ENCODE measurements at regions not wholly inside any gene's neighbourhood (a gene's known extent, or its start where the extent isn't known, plus 50 kb on each side); places are given as distances from the start of the nearest gene placed in this dataset.

GRCh38 chr4:11131491-11131890 lies 297.2 kb downstream of the HS3ST1 start:
- DNase-seq (ENCODE audit: extremely low spot score, unreplicated experiment), result no peak
- H3K9me3 Mint-ChIP-seq (ENCODE audit: unreplicated experiment), result peaks cover 9% of the 10 kb centered on the region
- H3K4me3 Mint-ChIP-seq (ENCODE audit: unreplicated experiment), result no peak overlapping the region
- no peaks in the 10 kb centered on the region for H3K4me1 Mint-ChIP-seq (ENCODE audit: unreplicated experiment)
- no peaks in the 10 kb centered on the region for H3K36me3 Mint-ChIP-seq (ENCODE audit: unreplicated experiment)
- TF ChIP-seq, protein P1, sequence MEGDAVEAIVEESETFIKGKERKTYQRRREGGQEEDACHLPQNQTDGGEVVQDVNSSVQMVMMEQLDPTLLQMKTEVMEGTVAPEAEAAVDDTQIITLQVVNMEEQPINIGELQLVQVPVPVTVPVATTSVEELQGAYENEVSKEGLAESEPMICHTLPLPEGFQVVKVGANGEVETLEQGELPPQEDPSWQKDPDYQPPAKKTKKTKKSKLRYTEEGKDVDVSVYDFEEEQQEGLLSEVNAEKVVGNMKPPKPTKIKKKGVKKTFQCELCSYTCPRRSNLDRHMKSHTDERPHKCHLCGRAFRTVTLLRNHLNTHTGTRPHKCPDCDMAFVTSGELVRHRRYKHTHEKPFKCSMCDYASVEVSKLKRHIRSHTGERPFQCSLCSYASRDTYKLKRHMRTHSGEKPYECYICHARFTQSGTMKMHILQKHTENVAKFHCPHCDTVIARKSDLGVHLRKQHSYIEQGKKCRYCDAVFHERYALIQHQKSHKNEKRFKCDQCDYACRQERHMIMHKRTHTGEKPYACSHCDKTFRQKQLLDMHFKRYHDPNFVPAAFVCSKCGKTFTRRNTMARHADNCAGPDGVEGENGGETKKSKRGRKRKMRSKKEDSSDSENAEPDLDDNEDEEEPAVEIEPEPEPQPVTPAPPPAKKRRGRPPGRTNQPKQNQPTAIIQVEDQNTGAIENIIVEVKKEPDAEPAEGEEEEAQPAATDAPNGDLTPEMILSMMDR (IDR thresholded peaks at IDR 0.05), result no peak
- peaks cover 1% of the 10 kb centered on the region for H3K27me3 Mint-ChIP-seq (ENCODE audit: unreplicated experiment)
- no peak overlapping the region for H3K27ac Mint-ChIP-seq (ENCODE audit: unreplicated experiment)

GRCh38 chr4:11130195-11130970 lies 298.3 kb downstream of the HS3ST1 start:
- TF ChIP-seq, protein P1 (IDR thresholded peaks at IDR 0.05), result no peak
- peaks cover 14% of the 10 kb centered on the region for H3K9me3 Mint-ChIP-seq (ENCODE audit: unreplicated experiment)
- DNase-seq (ENCODE audit: extremely low spot score, unreplicated experiment), result no peak
- no peak overlapping the region for H3K4me3 Mint-ChIP-seq (ENCODE audit: unreplicated experiment)
- no peaks in the 10 kb centered on the region for H3K36me3 Mint-ChIP-seq (ENCODE audit: unreplicated experiment)
- no peaks in the 10 kb centered on the region for H3K4me1 Mint-ChIP-seq (ENCODE audit: unreplicated experiment)
- H3K27me3 Mint-ChIP-seq (ENCODE audit: unreplicated experiment), result peaks cover 4% of the 10 kb centered on the region
- no peak overlapping the region for H3K27ac Mint-ChIP-seq (ENCODE audit: unreplicated experiment)

DNA sequence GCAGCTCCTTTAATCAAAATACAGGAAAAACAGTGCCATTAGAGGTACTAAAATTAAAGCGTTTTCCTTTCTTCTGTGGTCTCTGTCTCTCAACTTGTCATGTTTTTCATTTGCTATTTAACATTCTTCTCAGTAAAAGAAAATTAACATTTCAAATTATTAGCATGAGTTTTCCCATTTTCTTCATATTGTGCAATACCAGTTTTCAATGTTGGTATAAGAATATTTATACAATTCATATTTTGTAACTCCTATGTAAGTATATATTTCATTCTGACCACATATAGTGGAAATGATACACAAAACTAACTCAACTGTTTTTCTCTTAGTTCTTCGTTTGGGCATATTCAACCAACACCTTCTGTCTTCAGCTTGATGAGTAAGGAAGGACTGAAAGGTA lies 308.3 kb downstream of the HS3ST1 start:
- TF ChIP-seq, protein P1 (IDR thresholded peaks at IDR 0.05), result no peak
- no peak overlapping the region for H3K4me3 Mint-ChIP-seq (ENCODE audit: unreplicated experiment)
- no peaks in the 10 kb centered on the region for H3K4me1 Mint-ChIP-seq (ENCODE audit: unreplicated experiment)
- H3K27ac Mint-ChIP-seq (ENCODE audit: unreplicated experiment), result no peak overlapping the region
- no peaks in the 10 kb centered on the region for H3K27me3 Mint-ChIP-seq (ENCODE audit: unreplicated experiment)
- DNase-seq (ENCODE audit: extremely low spot score, unreplicated experiment), result no peak
- H3K9me3 Mint-ChIP-seq (ENCODE audit: unreplicated experiment), result peaks cover 5% of the 10 kb centered on the region
- H3K36me3 Mint-ChIP-seq (ENCODE audit: unreplicated experiment), result no peaks in the 10 kb centered on the region

DNA sequence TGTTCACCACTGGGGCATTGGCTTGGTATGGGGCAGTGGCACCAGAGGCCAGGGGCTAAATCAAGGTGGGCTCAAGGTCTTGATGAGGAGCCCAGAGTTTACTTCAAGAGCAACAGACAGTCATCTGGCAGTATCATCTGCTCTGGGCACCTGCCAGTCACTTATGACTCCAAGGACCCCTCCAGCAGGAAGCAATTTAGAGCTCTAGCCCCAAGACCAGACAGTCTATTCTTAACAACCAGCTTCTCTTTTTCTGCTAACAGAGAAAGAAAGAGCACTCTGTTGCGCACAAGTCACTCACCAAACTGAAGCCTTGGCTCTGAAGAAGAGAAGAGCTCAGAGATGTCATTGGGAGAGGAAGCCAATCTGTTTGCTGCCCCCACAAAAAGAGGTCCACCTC lies 309.2 kb downstream of the HS3ST1 start:
- DNase-seq (ENCODE audit: extremely low spot score, unreplicated experiment), result no peak
- Mint-ChIP-seq H3K27me3 (ENCODE audit: unreplicated experiment) (no peaks in the 10 kb centered on the region), H3K4me3 (ENCODE audit: unreplicated experiment) (no peak overlapping the region), H3K27ac (ENCODE audit: unreplicated experiment) (no peak overlapping the region), H3K36me3 (ENCODE audit: unreplicated experiment) (no peaks in the 10 kb centered on the region), H3K4me1 (ENCODE audit: unreplicated experiment) (no peaks in the 10 kb centered on the region), H3K9me3 (ENCODE audit: unreplicated experiment) (peaks cover 3% of the 10 kb centered on the region)
- TF ChIP-seq, protein P1 (IDR thresholded peaks at IDR 0.05), result no peak

GRCh38 chr4:11118513-11118912 lies 310.2 kb downstream of the HS3ST1 start:
- H3K4me3 Mint-ChIP-seq (ENCODE audit: unreplicated experiment), result no peak overlapping the region
- no peaks in the 10 kb centered on the region for H3K36me3 Mint-ChIP-seq (ENCODE audit: unreplicated experiment)
- H3K4me1 Mint-ChIP-seq (ENCODE audit: unreplicated experiment), result no peaks in the 10 kb centered on the region
- H3K27me3 Mint-ChIP-seq (ENCODE audit: unreplicated experiment), result no peaks in the 10 kb centered on the region
- TF ChIP-seq, protein P1 (IDR thresholded peaks at IDR 0.05), result no peak
- no peak overlapping the region for H3K27ac Mint-ChIP-seq (ENCODE audit: unreplicated experiment)
- no peak for DNase-seq (ENCODE audit: extremely low spot score, unreplicated experiment)
- no peaks in the 10 kb centered on the region for H3K9me3 Mint-ChIP-seq (ENCODE audit: unreplicated experiment)
